GM12872 (cell line): ENCODE measurements at regions not wholly inside any gene's neighbourhood (a gene's known extent, or its start where the extent isn't known, plus 50 kb on each side); places are given as distances from the start of the nearest gene placed in this dataset.

Source experiments
- CTCF ChIP-seq: IDR thresholded peaks from 3 replicates; pipeline ENCODE4 v1.5.1; 2011; ENCODE audit warnings: low read depth, mild to moderate bottlenecking, low read length, moderate library complexity; ENCODE audit not compliant: insufficient read depth

DNA sequence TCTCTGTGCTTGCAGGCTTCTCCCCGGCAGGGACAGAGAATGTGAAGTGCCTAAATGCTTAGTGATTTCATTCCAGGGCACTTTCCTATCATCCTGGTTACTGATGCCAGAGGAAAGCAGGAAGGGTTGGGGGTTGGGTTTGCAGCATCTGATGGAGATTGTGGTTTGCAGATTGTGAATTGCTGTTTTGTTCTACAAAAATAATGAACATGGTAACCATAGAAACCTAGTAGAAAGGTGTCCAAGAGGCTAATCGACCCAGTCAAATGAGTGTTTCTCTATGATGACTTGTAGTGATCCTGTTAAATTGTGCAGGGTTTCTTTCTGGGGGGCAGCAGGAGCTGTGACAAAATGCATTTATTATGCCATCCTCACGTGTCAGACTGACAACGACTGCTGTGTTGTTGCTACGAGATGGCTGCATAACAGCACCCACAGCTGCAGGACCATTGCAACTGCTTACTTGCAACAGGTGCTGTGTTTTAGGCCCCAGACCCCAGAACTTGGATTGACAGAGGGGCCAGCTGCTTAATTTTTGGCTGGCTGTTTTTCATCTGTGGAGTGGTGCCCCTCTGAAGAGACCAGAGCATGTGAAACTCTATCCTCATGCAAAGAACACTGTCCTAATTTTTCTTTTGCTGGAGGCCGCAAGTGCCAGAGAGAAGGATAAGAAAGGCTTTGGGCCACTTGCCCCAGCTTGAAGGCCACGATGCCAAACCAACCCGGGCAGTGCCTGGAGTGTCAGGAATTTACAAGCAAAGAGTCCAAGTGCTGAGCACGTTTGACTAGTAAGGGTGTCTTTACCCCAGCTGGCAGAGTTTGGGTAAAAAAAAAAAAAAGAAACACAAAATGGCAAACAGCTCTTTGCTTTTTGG lies 397.8 kb downstream of the GADD45G start:
- TF ChIP-seq CTCF = no peak

DNA sequence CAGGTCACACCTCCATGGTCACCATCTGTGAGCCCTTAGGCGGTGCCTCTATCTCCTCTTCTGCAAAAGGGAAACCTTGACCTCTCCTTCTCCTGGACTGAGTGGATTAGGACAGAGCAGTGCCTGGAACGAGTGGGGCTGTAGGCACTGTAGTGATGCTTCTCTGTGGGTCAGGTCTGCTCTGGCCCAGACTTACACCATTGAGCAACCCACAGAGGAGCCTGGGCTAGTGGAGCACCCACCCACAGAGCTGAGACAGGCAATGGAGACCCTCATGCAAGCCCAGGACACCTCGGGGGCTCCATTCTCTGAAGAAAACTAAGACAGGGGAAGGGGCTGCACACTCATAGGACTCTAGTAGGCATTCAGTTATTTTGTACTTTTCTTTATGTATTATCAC lies 400.6 kb downstream of the GADD45G start:
- no peak for TF ChIP-seq CTCF

DNA sequence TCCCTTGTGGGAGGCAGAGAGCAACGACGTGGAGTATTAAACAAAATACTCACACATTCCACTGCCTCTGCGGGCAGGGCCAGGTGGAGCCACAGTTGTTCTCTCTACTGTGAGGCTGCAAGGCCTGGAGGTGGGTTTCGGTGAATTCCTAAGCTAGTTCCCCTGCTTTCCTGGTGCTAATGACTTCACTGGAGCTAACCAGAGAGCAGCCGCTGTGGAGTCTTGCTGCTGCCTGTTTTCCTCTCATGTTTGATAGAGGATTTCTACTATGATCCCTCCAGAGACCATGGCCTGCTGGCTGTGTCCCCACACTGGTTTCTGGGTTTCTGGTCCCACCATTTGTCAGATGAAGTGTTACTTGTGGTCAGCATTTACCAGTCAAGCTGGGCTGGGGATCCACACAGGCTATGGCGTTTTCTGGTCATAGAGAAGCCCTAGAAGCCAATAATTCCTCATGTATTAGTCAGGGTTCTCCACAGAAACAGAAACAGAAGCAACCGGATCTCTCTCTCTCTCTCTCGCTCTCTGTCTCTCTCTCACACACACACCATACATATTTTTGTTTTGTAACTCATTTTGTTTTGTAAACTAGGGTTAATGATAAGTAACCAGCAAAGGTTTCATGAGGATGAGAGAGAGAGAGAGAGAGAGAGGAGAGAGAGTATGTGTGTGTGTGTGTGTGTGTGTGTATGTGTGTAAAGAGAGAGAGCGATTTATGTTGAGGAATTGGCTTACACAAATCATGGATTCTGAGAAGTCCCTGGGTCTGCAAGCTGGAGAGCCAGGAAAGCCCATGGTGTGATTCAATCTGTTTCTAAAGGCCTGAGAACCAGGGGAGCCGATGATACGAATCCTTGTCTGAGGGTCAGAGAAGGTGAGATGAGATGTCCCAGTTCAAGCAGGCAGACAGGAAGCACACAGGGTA lies 403.0 kb downstream of the GADD45G start:
- TF ChIP-seq CTCF = no peak

GRCh38 chr9:90009447-90009846 lies 404.6 kb downstream of the GADD45G start:
- no peak for TF ChIP-seq CTCF

DNA sequence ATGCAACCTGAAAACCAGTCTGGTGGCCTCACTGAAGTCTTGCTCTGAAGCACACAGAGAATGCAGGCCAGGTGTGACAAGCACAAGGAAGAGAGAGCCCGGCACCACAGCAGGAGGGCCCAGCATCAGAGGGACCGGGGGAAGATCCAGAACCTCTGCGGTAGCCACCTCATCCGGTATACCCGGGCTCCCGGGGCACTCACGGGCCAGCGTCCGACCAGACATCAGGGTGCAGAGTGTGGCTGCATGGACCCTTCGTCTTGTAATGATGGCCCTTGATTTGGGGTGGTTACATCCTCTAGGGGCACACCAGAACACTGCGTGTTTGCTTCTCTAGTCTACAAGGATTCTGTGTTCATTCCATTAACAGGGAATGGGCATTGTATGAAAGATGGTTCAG lies 406.0 kb downstream of the GADD45G start:
- TF ChIP-seq CTCF = no peak

DNA sequence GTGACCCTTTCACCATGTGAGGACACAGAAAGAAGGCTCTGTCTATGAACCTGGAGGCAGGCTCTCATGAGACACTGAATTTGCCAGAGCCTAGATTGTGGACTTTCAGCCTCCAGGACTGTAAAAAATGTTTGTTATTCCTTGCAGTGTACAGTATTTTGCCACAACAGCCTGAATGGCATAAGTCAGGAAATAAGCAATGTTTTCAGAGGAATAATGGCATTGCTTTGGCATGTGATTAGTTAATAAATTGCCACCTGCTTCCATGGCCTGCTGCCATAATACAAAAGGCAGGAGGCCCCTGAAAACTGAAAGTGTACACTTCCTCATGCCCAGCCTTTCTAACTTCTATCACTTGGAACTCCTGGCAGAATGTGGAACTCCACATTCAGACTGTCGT lies 408.1 kb downstream of the GADD45G start:
- no peak for TF ChIP-seq CTCF

- TF ChIP-seq CTCF = no peak
Observed at GRCh38 chr9:90013778-90014177, 409.0 kb downstream of the GADD45G start.
